ENCODE measurements at regions not wholly inside any gene's neighbourhood (a gene's known extent, or its start where the extent isn't known, plus 50 kb on each side); places are given as distances from the start of the nearest gene placed in this dataset.

DNA sequence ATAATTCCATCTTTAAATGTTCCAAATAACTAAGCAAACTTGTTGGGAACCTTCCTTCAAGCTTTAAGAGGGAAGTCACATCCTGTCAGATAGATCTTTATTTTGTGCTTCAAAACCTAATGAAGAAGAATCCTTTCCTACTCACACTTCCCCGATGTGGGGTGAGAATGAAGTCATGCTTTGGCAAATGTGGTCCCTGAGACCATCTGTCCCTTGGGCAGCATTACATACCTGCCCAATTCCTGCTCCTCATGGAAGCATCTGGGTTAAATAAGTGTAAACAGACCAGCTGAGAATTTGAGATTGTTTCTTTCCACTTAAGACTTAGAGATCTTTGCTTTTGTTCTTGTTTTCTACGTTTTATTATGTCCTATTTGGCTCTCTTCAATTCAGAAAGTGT, 606.0 kb upstream of the TMEM132C start:
- DNase-seq (ENCODE audit: low read depth in 2 of 2, low spot score in 1 of 2) = no peak

DNA sequence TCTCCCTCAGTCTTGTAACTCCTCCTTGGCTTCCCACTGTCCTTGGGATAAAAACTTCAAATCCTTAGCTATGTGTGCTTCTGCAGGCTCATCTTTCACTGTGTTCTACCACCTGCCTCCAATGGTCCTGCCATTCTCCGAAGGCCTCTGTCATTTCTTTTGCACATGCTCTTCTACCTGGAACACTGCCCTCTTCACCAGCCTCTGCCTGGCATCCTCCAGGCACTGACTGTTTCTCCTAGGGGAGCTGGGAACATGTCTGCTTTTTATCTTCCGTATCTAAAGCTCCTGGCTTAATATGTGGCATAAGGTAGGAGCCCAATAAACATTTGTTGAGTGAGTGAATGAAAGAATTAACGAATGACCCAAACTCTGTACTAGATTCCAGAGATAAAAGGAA, 603.3 kb upstream of the TMEM132C start:
- no peak for DNase-seq (ENCODE audit: low read depth in 2 of 2, low spot score in 1 of 2)

DNA sequence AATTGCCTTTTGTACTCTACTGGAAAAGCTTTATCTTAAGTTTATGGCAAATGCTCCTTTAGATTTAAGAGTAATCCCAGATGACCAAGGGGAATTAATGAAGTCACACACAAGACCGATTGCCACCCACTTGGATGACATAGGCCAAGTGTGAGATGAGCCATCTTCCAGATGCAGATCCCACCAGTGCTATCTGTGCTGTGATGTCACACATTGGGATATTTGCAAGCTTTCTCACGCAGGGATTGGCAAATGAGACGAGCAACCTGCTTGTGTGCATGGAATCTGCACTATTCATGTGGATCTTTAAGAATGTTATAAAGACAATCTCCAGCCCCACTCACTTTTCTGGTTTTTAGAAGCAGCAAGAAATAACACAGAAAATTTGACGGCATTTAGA, 602.1 kb upstream of the TMEM132C start:
- no peak for DNase-seq (ENCODE audit: low read depth in 2 of 2, low spot score in 1 of 2)

DNA sequence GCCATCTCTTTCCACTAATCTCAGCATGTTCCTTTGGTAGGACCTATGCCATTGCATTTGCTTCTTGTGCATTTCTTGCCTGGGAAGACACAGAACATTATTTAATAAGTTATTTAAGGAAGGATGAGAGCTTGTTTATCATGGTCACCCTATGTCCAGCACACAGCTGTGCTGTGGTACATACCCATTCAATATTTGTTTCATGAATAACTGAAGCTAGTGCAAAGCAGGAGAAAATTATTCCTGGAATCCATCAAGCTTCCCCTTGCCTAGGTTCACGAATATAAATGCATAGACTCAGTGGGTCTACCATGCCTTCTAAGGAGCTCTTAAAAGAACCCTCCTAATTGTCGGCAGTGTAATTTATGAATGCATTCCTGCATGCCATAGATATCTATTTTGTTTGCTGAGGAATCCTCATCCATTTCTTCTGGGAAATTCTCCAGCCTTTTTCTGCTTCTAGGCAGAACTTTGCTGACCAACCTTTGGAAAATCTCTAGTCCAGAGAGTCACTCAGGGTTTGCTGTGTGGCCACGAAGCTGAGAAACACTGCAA, 599.8 kb upstream of the TMEM132C start:
- DNase-seq (ENCODE audit: low read depth in 2 of 2, low spot score in 1 of 2) = no peak

DNA sequence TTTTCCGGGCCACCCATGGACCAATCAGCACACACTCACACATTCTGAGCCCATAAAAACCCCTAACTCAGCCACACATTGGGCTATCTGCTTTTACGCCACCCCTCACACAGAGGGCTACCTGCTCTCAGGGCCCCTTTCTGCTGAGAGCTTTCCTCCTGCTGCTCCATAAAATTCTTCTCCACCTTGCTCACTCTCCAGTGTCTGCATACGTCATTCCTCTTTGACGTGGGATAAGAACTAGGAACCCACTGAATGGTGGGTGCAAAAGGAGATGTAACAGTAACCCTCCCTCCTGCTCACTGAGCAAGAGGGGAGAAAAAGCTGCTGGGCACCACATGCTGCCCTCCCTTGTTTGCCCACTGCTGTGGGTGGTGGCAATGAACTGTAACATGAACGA, 596.7 kb upstream of the TMEM132C start:
- DNase-seq (ENCODE audit: low read depth in 2 of 2, low spot score in 1 of 2) = no peak

DNA sequence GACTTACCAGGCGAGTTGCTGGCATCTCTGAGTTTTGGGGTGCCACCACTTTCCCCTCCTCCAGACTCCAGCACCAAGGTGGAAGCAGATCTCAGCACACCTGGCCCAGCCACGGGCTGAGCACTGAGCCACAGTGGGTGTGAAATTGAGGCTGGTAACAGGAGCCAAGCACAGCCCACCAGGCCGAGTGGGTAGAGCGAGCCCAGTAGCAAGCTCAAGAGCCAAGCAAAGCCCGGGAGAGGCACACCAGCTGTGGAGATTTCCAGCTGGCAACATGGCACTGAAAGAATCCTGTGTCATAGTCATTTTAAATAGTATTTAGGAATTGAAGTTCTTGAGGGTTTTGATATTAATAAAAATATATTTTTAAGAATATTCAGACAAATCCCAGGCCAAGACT, 596.2 kb upstream of the TMEM132C start:
- no peak for DNase-seq (ENCODE audit: low read depth in 2 of 2, low spot score in 1 of 2)

DNA sequence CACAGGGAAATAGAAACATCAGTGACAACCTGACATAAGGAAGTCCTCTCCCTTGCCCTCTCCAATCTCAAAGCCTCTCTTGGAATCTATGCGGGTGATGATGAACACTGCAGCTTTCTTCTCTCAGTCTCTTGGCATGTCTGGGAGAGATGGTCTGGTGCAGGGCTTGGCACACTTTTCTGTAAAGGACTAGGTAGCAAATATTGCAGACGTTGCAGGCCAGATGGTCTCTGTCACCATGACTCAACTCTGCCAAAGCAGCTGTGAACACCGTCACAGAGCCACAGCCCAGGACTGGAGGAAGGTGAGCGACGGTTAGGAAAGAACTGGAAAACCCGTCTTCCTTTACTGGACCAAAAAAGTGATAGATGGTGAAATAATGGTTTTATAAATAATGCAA, 591.0 kb upstream of the TMEM132C start:
- no peak for DNase-seq (ENCODE audit: low read depth in 2 of 2, low spot score in 1 of 2)

DNA sequence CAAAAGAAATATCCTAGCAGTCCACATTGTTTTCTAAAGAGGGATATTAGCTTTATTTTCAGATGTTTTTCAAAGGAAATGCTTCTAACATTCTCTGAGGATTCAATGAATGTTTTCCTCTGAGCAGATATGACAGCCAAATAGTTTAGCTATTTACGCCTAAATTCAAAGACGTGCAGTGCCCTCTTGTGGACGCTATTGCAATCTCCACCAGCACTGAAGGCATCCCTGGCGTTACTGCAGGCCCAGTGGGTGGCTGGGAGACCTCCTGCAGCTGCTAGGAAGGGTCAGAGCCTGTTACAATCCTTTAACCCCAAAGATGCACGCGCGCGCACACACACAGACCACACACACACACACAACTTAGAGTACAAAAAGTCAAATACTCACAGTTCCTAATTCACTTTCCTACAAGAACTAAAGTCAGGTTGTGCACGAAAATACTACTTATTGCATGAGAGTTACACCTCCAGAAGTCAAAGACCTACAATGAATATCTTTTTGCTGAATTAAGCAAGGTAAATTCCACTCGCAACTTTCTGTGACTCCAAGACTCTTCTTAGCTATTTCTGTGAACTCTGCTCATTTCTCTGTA, 589.3 kb upstream of the TMEM132C start:
- DNase-seq (ENCODE audit: low read depth in 2 of 2, low spot score in 1 of 2) = no peak

DNA sequence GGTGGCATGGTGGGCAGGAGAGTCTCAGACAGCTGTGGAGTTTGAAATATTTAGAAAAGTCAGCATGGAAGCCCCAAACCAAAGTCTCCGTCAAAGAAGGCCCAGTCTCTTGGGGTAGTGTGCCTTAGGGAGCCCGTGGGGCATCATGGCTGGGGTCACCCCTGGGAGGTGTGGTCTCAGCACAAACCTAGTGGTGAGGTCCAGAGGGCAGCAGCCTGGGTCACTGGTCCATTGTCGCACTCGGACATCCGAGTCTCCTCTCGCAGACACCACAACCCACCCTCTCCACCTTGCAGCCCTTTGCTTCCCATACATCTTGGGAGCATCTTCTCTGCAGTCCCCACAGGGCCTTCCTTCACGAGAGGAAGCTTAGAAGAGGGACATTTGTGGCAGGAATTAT, 588.0 kb upstream of the TMEM132C start:
- no peak for DNase-seq (ENCODE audit: low read depth in 2 of 2, low spot score in 1 of 2)

DNA sequence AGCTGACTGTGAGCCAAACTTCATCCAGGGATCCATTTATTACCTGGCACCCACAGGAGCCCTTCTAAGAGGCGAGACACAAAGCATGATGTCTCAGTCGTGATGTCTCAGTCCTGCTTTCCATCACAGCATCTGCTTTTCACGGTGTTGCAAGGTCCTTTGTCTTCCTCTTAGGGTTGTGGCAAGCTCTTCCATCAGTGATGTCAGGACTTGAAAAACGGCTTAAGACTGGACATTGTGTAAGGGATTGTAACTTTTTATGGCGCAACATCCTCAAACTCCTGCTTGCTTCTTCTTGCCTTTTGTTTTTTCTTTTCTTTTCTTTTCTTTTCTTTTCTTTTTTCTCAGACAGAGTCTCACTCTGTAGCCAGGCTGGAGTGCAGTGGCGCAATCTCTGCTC, 586.5 kb upstream of the TMEM132C start:
- DNase-seq (ENCODE audit: low read depth in 2 of 2, low spot score in 1 of 2) = no peak

DNA sequence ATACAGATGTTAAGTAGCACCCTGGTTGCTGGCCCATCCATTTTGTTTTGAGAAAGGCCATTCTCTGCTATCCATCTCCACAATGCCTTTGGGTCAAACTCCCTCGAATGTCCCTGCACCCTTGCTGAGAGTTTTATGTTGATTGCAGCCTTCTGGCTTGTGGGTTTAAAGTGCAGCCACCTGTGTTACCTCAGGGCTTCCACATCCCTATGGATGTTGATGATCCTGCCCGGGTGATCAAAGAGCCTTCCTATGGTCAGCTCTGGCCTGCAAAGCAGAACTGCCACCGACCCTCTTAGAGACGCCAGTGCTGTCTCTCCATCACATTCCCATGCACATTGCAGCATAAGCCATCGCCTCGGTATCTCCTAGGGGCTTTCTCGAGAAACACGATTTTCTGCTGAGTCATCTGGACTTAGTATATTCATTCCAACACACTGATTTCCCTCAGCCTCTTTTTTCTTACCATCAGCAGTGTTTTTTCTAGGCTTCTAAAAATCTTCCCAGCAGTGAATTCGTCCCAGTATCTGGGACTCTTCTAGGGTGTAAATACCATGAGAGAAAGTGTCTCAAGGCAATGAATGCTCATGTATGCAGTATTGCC, 585.7 kb upstream of the TMEM132C start:
- DNase-seq (ENCODE audit: low read depth in 2 of 2, low spot score in 1 of 2) = no peak

DNA sequence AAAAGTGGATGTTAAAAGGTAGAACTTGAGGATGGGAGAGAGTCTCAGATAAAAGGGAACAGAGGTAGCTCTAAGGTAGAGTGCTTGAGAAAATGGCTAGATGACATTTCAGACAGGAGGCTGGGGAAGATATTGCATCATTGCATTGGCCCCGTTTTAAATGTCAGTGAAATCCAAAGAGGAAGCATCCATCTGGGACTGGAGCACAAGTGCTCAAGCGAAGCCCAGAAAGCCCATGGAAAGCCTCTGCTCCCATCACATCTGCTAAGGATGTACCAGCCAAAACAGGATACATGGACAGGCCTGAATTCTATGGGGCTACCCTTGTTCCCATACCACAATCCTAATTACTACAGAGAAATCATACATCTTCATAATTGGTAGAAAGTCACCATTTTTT, 581.5 kb upstream of the TMEM132C start:
- DNase-seq (ENCODE audit: low read depth in 2 of 2, low spot score in 1 of 2) = no peak

DNA sequence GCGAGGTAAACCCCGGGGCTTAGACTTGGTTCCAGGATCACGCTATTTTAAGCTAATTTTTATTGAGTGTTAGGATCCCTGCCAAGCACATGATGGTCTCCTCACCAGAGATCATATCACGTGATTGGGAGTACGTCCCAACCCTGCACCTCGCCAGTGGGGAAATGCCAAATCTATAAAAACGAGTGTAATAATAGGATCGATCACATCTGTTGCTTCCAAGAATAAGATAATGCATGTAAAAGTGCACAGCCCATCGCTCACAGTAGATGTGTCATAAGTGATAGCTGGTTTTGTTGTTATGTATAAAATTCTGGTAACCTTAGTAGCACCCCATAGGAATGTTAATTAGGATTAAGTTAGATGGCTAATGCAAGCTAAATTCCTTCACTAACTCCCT, 581.0 kb upstream of the TMEM132C start:
- no peak for DNase-seq (ENCODE audit: low read depth in 2 of 2, low spot score in 1 of 2)

DNA sequence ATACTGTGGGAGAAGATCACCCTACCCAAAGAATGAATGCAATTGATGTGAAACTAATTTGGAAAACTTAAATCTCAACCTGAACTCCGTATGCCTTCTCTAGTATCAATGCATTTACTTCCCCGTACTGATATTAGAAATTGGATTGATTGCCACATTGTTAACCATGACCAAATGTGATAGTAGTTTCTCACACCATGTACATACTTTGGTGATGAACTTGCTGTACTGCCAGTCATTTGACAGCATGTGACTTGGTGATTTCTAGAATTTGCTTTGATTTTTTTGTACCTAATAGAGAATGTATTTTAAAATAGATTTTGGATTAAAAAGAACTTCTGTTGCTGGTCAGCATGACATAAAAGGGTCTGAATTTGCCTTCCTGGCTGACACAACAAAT, 579.8 kb upstream of the TMEM132C start:
- no peak for DNase-seq (ENCODE audit: low read depth in 2 of 2, low spot score in 1 of 2)

DNA sequence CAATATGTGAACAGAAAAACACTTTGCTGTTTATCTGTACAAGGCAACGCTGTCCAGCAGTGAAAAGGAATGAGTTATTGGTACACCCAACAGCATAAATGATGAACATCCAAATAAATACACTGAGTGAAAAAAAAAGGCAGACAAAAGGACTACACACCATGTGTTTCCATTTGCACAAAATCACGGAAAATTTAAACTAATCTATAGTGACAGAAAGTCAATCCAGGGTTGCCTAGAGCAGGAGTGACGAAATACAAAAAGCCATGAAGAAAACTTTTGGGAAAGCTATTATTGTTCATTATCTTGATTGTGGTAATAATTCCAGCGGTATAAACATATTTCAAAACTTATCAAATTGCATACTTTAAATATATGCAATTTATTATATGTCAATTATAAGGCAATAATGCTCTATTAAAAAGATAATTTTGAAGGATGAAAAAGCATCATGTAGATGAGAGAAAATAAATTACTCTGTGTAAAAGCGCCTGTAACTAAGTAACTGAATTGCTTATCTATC, 578.0 kb upstream of the TMEM132C start:
- DNase-seq (ENCODE audit: low read depth in 2 of 2, low spot score in 1 of 2) = no peak

DNA sequence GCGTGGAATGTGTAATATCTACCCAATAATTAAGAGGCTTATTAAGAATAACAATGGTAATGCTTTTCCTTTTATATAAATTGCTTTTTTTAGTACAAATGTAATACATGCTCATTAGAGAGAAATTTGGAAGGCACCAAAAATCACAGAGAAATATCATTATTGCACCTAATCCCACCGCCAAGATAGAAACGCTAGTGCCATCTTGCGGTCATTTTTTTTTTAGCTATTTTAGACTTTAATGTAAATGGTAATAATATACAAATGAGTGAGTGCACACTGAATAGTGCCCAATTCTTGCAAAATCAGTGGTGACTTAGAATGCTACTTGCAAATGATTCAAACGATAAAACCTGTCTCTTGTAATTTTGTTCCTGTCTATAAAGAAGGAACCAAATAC, 576.8 kb upstream of the TMEM132C start:
- no peak for DNase-seq (ENCODE audit: low read depth in 2 of 2, low spot score in 1 of 2)

DNA sequence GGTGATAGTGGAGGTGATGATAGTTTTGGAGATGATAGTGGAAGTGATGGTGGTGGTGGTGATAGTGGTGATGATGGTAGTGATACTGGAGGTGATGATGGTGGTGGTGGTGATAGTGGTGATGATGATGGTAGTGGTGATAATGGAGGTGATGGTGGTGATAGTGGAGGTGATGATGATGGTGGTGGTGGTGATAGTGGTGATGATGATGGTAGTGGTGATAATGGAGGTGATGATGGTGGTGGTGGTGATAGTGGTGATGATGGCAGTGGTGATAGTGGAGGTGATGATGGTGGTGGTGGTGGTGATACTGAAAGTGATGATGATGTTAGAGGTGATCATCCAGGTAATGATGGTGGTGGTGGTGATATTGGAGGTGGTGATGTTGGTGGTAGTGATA, 570.0 kb upstream of the TMEM132C start:
- DNase-seq (ENCODE audit: low read depth in 2 of 2, low spot score in 1 of 2) = no peak

DNA sequence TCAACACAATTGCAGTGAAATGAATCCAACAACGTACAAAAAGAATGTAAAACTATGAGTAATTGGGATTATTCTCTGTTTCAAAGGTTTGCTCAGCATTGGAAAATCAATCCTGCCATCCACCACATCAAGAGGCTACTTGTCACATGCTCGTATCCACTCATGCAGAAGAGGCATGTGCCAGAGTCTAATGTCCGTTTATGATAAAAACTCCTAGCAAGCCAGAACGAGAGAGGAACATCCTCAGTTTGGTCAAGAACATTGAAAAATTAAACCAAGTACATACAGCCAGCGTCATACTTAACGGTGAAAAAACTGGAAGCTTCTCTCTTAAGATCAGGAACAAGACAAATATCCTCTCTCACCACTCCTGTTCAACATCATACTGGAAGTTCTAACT, 563.9 kb upstream of the TMEM132C start:
- DNase-seq (ENCODE audit: low read depth in 2 of 2, low spot score in 1 of 2) = no peak

DNA sequence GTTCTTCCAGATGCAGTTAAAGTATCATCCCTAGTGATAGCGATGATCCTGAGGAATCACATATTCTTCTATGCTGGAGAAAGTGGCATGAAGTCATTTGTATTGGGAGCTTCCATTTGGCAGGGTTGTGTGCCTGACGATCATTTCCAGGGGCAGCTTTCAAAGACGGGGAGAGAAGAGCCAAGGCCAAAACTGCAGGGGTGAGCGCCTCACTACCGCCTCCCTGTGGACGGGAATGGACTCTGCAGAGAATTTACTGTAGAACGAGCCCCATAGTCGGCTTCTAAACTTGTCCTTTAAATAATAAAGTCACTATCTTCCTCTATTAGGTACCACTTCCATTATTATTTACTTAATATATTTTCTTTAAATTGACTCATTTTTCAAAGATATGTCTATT, 555.9 kb upstream of the TMEM132C start:
- DNase-seq (ENCODE audit: low read depth in 2 of 2, low spot score in 1 of 2) = no peak

DNA sequence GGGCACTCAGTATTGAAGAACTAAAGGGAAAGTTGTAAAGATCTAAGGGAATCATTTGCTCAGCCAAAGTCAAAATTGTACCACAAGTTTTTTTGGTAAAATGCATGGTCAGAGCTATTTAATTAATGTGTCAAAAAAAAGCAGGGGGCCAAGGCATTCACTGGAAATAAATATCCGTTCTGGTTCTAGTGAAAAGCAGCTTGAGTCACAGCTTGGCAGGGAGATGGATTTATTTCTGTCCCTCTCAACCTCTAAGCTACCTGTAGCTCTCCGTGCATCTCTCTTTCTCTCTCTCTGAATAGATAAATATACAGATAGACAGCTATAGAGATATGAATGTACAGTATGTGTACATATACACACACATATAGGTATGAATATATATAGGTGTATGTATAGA, 554.4 kb upstream of the TMEM132C start:
- no peak for DNase-seq (ENCODE audit: low read depth in 2 of 2, low spot score in 1 of 2)

DNA sequence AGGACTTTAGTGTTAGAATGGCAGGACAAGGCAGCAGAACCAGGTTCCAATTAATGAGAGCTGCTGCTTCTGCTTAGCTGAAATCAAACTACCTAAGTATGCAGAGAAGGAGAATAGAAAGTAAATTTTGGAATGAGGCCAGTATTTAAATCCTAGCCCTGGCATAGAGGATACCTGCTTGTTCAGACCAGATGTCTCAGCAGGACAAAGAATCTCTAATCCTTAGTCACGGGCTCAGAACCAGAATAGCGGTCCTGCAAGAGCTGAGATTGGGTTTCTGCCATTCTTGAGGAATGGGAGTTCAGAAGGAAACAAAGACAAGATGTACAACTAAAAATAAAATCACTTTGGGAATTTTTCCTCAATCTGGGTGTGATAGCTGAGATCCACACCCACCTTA, 550.8 kb upstream of the TMEM132C start:
- no peak for DNase-seq (ENCODE audit: low read depth in 2 of 2, low spot score in 1 of 2)

DNA sequence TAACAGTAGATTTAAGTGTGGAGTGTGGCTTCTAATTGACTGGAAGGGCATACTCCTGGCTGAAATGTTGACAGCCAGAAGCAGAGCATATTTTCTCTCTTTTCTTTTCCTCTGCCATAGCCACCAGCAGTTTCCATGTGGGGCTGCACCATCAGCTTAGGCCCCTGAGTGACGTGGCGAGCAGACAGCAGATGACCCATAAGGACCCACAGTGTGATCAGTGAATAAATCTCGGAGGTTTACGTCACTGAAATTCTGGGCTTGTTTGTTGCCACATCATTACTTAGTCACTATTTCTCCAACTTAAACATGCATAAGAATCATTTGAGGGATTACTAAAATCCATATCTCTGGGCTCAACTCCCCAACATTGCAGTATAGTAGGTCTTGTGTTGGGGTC, 549.7 kb upstream of the TMEM132C start:
- no peak for DNase-seq (ENCODE audit: low read depth in 2 of 2, low spot score in 1 of 2)

DNA sequence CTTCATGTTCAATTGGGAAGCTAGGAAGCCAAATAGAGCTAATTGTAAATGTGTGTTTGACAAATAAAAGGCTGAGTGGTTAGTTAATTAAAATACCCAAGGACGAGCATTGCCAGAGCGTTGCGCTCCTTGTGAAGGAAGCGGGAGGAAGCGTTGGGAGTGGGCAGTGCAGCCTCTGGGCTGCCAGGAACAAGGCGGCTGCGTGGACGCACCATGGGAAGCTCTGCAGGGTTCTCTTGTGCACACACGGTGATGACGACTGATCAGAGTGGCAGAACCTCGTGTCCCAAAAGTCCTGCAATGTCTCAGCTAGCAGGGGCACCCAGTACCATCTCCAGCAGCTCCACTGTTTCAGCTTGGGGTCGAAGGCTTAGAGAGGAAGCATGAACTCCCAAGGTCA, 546.6 kb upstream of the TMEM132C start:
- DNase-seq (ENCODE audit: low read depth in 2 of 2, low spot score in 1 of 2) = no peak
